Transverse colon (tissue), 4 donors: ENCODE measurements at regions not wholly inside any gene's neighbourhood (a gene's known extent, or its start where the extent isn't known, plus 50 kb on each side); places are given as distances from the start of the nearest gene placed in this dataset.

Source experiments
- EP300 ChIP-seq: sonication (generic); formaldehyde crosslinking; IDR thresholded peaks from one replicate; pipeline ENCODE4 v1.6.1; 2017; ENCODE audit warnings: antibody characterized with exemption, low read depth
- POLR2A ChIP-seq: fragments of 450-650 bp; IDR thresholded peaks from one replicate; pipeline ENCODE4 v1.6.1; 2016; ENCODE audit warnings: antibody characterized with exemption, mild to moderate bottlenecking, moderate library complexity
- POLR2AphosphoS5 ChIP-seq, 3 donors: sonication (generic); formaldehyde crosslinking; IDR thresholded peaks; one replicate each; pipeline ENCODE4 v1.6.1; 2016; ENCODE audit warnings: antibody characterized with exemption in 3 of 3
- TF ChIP-seq, protein P1 (sequence below), 5 experiments: fragments of 200-600 bp in 3 of 5; fragments of 450-650 bp in 2 of 5; sonication (generic) in 3 of 5; IDR thresholded peaks; 1 replicate in 2 of 5; 2 replicates in 3 of 5; pipeline ENCODE4 v1.5.1; 2016 to 2017; ENCODE audit warnings: antibody characterized with exemption in 5 of 5, inconsistent platforms in 3 of 5, mild to moderate bottlenecking in 2 of 5, moderate library complexity in 1 of 5

DNA sequence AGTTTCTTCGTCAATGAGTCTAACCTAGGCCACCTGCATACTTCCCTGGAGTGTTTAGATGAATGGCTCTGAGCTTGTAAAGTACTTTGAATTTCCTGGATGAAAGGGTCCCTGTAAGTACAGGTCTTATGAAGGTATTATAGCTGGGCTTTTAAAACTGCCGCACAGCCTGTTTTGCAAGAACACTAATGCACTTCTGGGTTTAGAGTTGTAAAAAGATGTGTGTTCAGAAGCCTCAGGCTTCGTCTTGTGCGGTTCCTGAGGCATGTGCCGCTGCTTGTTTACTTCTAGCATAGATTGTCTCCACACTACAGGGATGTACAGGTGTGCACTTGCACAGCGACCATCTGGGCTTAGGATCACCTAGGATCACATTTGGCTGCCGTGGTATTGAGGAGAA lies 324.5 kb downstream of the SOX4 start:
- TF ChIP-seq, protein P1, sequence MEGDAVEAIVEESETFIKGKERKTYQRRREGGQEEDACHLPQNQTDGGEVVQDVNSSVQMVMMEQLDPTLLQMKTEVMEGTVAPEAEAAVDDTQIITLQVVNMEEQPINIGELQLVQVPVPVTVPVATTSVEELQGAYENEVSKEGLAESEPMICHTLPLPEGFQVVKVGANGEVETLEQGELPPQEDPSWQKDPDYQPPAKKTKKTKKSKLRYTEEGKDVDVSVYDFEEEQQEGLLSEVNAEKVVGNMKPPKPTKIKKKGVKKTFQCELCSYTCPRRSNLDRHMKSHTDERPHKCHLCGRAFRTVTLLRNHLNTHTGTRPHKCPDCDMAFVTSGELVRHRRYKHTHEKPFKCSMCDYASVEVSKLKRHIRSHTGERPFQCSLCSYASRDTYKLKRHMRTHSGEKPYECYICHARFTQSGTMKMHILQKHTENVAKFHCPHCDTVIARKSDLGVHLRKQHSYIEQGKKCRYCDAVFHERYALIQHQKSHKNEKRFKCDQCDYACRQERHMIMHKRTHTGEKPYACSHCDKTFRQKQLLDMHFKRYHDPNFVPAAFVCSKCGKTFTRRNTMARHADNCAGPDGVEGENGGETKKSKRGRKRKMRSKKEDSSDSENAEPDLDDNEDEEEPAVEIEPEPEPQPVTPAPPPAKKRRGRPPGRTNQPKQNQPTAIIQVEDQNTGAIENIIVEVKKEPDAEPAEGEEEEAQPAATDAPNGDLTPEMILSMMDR (IDR thresholded peaks at IDR 0.05): no peak
- TF ChIP-seq EP300 (no peak), POLR2A (no peak), POLR2AphosphoS5 (IDR thresholded peaks at IDR 0.05) (no peak)
